SK-N-SH (cell line): ENCODE measurements at regions not wholly inside any gene's neighbourhood (a gene's known extent, or its start where the extent isn't known, plus 50 kb on each side); places are given as distances from the start of the nearest gene placed in this dataset.

Experiments used
- CTCF ChIA-PET: fragments of 300-600, 350-600 bp; formaldehyde crosslinking; extraction: SDS; loops from one replicate; lab custom pipeline; 2021; lab: Yijun Ruan, JAX
- POLR2A ChIA-PET: fragments of 350-600 bp; sonication (Branson Sonifier 250); formaldehyde crosslinking; extraction: SDS; loops from one replicate; lab custom pipeline; 2020; ENCODE audit warnings: antibody characterized with exemption, inconsistent platforms; lab: Yijun Ruan, JAX
- DNase-seq: peaks from one replicate; pipeline ENCODE4 v3.0.0; 2012
- H2AFZ ChIP-seq: fragments of 200-600 bp; sonication (generic); 2 replicates; pipeline ENCODE4 v1.8.1; 2016; ENCODE audit warnings: antibody characterized with exemption, mild to moderate bottlenecking, low read depth
- H3F3A ChIP-seq: fragments of 200-600 bp; sonication (generic); replicated peaks from 2 replicates; pipeline ENCODE3; 2016; ENCODE audit warnings: antibody characterized with exemption, mild to moderate bottlenecking; ENCODE audit not compliant: insufficient read depth
- H3K27ac ChIP-seq, 2 experiments: fragments of 200-500 bp in 1 of 2; fragments of 200-600 bp in 1 of 2; sonication (Bioruptor generic) in 1 of 2; sonication (generic), shearing (Covaris generic) in 1 of 2; 2 replicates each; pipeline versions ENCODE4 v1.5.1 to v1.6.1; 2014 to 2016; ENCODE audit warnings: low read depth in 2 of 2, inconsistent platforms in 1 of 2, low read length in 1 of 2, mild to moderate bottlenecking in 1 of 2, mixed read lengths in 1 of 2
- H3K27me3 ChIP-seq: fragments of 200-600 bp; sonication (generic), shearing (Covaris generic); 2 replicates; pipeline ENCODE4 v1.6.1; 2016; ENCODE audit warnings: mixed run types; ENCODE audit not compliant: insufficient read depth
- H3K36me3 ChIP-seq, 2 experiments: fragments of 200-500 bp in 1 of 2; fragments of 200-600 bp in 1 of 2; sonication (Bioruptor generic) in 1 of 2; sonication (generic) in 1 of 2; replicated peaks in 1 of 2; 2 replicates each; pipeline versions ENCODE3 to v1.5.1; 2014 to 2016; ENCODE audit warnings: low read length in 1 of 2, mild to moderate bottlenecking in 1 of 2; ENCODE audit not compliant: insufficient read depth in 2 of 2, control insufficient read depth in 1 of 2
- H3K4me1 ChIP-seq, 2 experiments: fragments of 200-500 bp in 1 of 2; fragments of 200-600 bp in 1 of 2; sonication (Bioruptor generic) in 1 of 2; sonication (generic), shearing (Covaris generic) in 1 of 2; 2 replicates each; pipeline versions ENCODE4 v1.5.1 to v1.6.1; 2014 to 2016; ENCODE audit warnings: low read depth in 1 of 2, low read length in 1 of 2, mixed run types in 1 of 2; ENCODE audit not compliant: insufficient read depth in 2 of 2, control insufficient read depth in 1 of 2
- H3K4me2 ChIP-seq: fragments of 200-600 bp; sonication (generic), shearing (Covaris generic); 2 replicates; pipeline ENCODE4 v1.6.1; 2017; ENCODE audit warnings: mixed run types
- H3K4me3 ChIP-seq, 2 experiments: fragments of 200-500 bp in 1 of 2; fragments of 200-600 bp in 1 of 2; sonication (Bioruptor generic) in 1 of 2; sonication (generic), shearing (Covaris generic) in 1 of 2; 2 replicates each; pipeline versions ENCODE4 v1.5.1 to v1.8.1; 2014 to 2016; ENCODE audit warnings: low read depth in 2 of 2, inconsistent platforms in 1 of 2, low read length in 1 of 2, mild to moderate bottlenecking in 1 of 2, mixed read lengths in 1 of 2, moderate library complexity in 1 of 2
- H3K79me2 ChIP-seq: fragments of 200-600 bp; sonication (generic); 2 replicates; pipeline ENCODE4 v1.8.1; 2017; ENCODE audit warnings: mild to moderate bottlenecking; ENCODE audit not compliant: insufficient read depth
- H3K9ac ChIP-seq: fragments of 200-600 bp; sonication (generic); 2 replicates; pipeline ENCODE4 v1.6.1; 2017; ENCODE audit warnings: mixed run types
- H3K9me2 ChIP-seq: fragments of 200-600 bp; sonication (generic); 2 replicates; pipeline ENCODE4 v1.6.1; 2017; ENCODE audit warnings: mixed run types
- H3K9me3 ChIP-seq: fragments of 200-600 bp; sonication (generic); 2 replicates; pipeline ENCODE4 v1.6.1; 2017; ENCODE audit warnings: mixed run types, mild to moderate bottlenecking, moderate library complexity
- H4K20me1 ChIP-seq: fragments of 200-600 bp; sonication (generic); 2 replicates; pipeline ENCODE4 v1.6.1; 2017; ENCODE audit warnings: mild to moderate bottlenecking, mixed run types; ENCODE audit not compliant: insufficient read depth
- CHD2 ChIP-seq: fragments of 150-350 bp; IDR thresholded peaks from 2 replicates; pipeline ENCODE4 v1.6.1; 2018; ENCODE audit warnings: low read length; ENCODE audit not compliant: partially characterized antibody
- CTCF ChIP-seq: fragments of 200-600 bp; sonication (generic); IDR thresholded peaks from 2 replicates; pipeline ENCODE4 v1.6.1; 2017; ENCODE audit warnings: antibody characterized with exemption, mild to moderate bottlenecking, moderate library complexity
- EP300 ChIP-seq, 2 experiments: IDR thresholded peaks; 2 replicates each; pipeline versions ENCODE4 v1.4.0 to v1.6.1; 2012; ENCODE audit warnings: borderline replicate concordance in 1 of 2, low read depth in 1 of 2, low read length in 1 of 2
- FOXJ3 ChIP-seq: sonication (generic); formaldehyde crosslinking; IDR thresholded peaks from 2 replicates; pipeline ENCODE4 v1.5.1; 2020; ENCODE audit warnings: mild to moderate bottlenecking, missing genetic modification reagents
- FOXM1 ChIP-seq: IDR thresholded peaks from 2 replicates; pipeline ENCODE4 v1.4.0; 2012; ENCODE audit warnings: low read depth, mild to moderate bottlenecking
- GABPA ChIP-seq: IDR thresholded peaks from 2 replicates; pipeline ENCODE4 v1.4.0; 2012; ENCODE audit warnings: low read depth, mild to moderate bottlenecking
- GATA2 ChIP-seq: sonication (generic); formaldehyde crosslinking; IDR thresholded peaks from 2 replicates; pipeline ENCODE4 v1.5.0; 2020; ENCODE audit warnings: mild to moderate bottlenecking, missing genetic modification reagents
- MXI1 ChIP-seq: IDR thresholded peaks from 2 replicates; pipeline ENCODE4 v1.6.1; 2012; ENCODE audit warnings: mild to moderate bottlenecking, low read depth, low read length, improper control_type of control experiment
- RAD21 ChIP-seq: IDR thresholded peaks from 2 replicates; pipeline ENCODE4 v1.6.1; 2012; ENCODE audit warnings: mild to moderate bottlenecking, low read length
- RCOR1 ChIP-seq: fragments of 150-350 bp; IDR thresholded peaks from 2 replicates; pipeline ENCODE4 v1.6.1; 2017; ENCODE audit warnings: antibody characterized with exemption, low read length
- REST ChIP-seq: IDR thresholded peaks from 2 replicates; pipeline ENCODE4 v1.6.1; 2012; ENCODE audit warnings: mild to moderate bottlenecking, low read depth, low read length, moderate library complexity
- SIN3A ChIP-seq: IDR thresholded peaks from 2 replicates; pipeline ENCODE4 v1.6.1; 2012; ENCODE audit warnings: low read depth, mild to moderate bottlenecking, low read length, moderate library complexity, borderline replicate concordance
- SMC3 ChIP-seq: IDR thresholded peaks from 2 replicates; pipeline ENCODE4 v1.6.1; 2012; ENCODE audit warnings: low read depth, low read length, improper control_type of control experiment
- TAF1 ChIP-seq: IDR thresholded peaks from 2 replicates; pipeline ENCODE4 v1.6.1; 2012; ENCODE audit warnings: low read depth, mild to moderate bottlenecking, low read length, moderate library complexity, borderline replicate concordance
- TEAD4 ChIP-seq: IDR thresholded peaks from 2 replicates; pipeline ENCODE4 v1.4.0; 2012; ENCODE audit warnings: mild to moderate bottlenecking, borderline replicate concordance; ENCODE audit not compliant: insufficient read depth
- USF1 ChIP-seq: IDR thresholded peaks from 2 replicates; pipeline ENCODE4 v1.4.0; 2012; ENCODE audit warnings: low read depth, borderline replicate concordance
- USF2 ChIP-seq: fragments of 150-350 bp; IDR thresholded peaks from 2 replicates; pipeline ENCODE4 v1.6.1; 2017; ENCODE audit warnings: antibody characterized with exemption, low read length, low read depth, borderline replicate concordance
- YY1 ChIP-seq: IDR thresholded peaks from 2 replicates; pipeline ENCODE4 v1.4.0; 2012; ENCODE audit warnings: low read depth, mild to moderate bottlenecking
- ZBTB33 ChIP-seq: IDR thresholded peaks from 2 replicates; pipeline ENCODE4 v1.4.0; 2012; ENCODE audit warnings: low read depth, borderline replicate concordance

- DNase-seq: no peak
- H3K4me3 ChIP-seq: no peak overlapping the region
- H3K9me3 ChIP-seq: no peaks in the 10 kb centered on the region
- H4K20me1 ChIP-seq: no peaks in the 10 kb centered on the region
- no peaks in the 10 kb centered on the region for H3K27me3 ChIP-seq
- H3K79me2 ChIP-seq: no peaks in the 10 kb centered on the region
- H3K27ac ChIP-seq: no peak overlapping the region
- H3K4me1 ChIP-seq: no peaks in the 10 kb centered on the region; a peak in 1 of 4 replicates
- no peaks in the 10 kb centered on the region for H3K36me3 ChIP-seq
- H3K9me2 ChIP-seq: no peaks in the 10 kb centered on the region
- no peak overlapping the region for H2AFZ ChIP-seq
- POLR2A ChIA-PET: no interaction called here
- H3K4me2 ChIP-seq: no peak overlapping the region
- CTCF ChIA-PET: no interaction called here
- no peaks in the 10 kb centered on the region for H3F3A ChIP-seq
- H3K9ac ChIP-seq: no peak overlapping the region
- TF ChIP-seq MXI1 (no peak), CTCF (no peak), ZBTB33 (no peak), RCOR1 (no peak), RAD21 (no peak), YY1 (no peak), SIN3A (no peak), USF1 (no peak), FOXJ3 (CRISPR knock-in tag) (no peak), GABPA (no peak), CHD2 (no peak), REST (no peak), GATA2 (CRISPR knock-in tag) (no peak), FOXM1 (no peak), EP300 (IDR thresholded peaks at IDR 0.05; ENCODE audit: borderline replicate concordance in 1 of 2, low read depth in 1 of 2, low read length in 1 of 2) (no peak), TEAD4 (no peak), TAF1 (no peak), USF2 (no peak), SMC3 (no peak)
Observed at GRCh38 chr6:2407525-2407924, 162.1 kb upstream of the GMDS start.
